Activated CD4-positive, alpha-beta T cell treated with anti-CD3 and anti-CD28 coated beads for 36 hours (primary cell): ENCODE measurements at regions not wholly inside any gene's neighbourhood (a gene's known extent, or its start where the extent isn't known, plus 50 kb on each side); places are given as distances from the start of the nearest gene placed in this dataset.
"Not testable (repeated sequence)": the region's sequence is repeated elsewhere in the genome, so short reads cannot be mapped to it uniquely, and the experiment has no call there.

Experiments used
- ATAC-seq: fragments of 200-7000 bp; cut with Tn5 transposase; one replicate; pipeline ENCODE4 v1.10.0; 2021; ENCODE audit warnings: mild to moderate bottlenecking, moderate library complexity
- CTCF ChIA-PET: fragments of 350-600 bp; sonication (Branson Sonifier 250); formaldehyde crosslinking; loops from one replicate; lab custom pipeline; 2021; ENCODE audit warnings: antibody characterized with exemption; lab: Charles Lee
- POLR2A ChIA-PET: fragments of 350-600 bp; sonication (Branson Sonifier 250); formaldehyde crosslinking; loops from one replicate; lab custom pipeline; 2021; ENCODE audit warnings: antibody characterized with exemption, inconsistent platforms; lab: Charles Lee
- DNase-seq: peaks from one replicate; pipeline ENCODE4 v3.0.0-alpha.2; 2020
- H3K27ac Mint-ChIP-seq: one replicate; pipeline ENCODE4 v1.8.0; 2021; ENCODE audit warnings: mixed read lengths
- H3K27me3 Mint-ChIP-seq: one replicate; pipeline ENCODE4 v1.8.0; 2021; ENCODE audit warnings: mixed read lengths
- H3K36me3 Mint-ChIP-seq: one replicate; pipeline ENCODE4 v1.8.0; 2021; ENCODE audit warnings: low read depth, mixed read lengths
- H3K4me1 Mint-ChIP-seq: one replicate; pipeline ENCODE4 v1.8.0; 2021; ENCODE audit warnings: mixed read lengths
- H3K4me3 Mint-ChIP-seq: one replicate; pipeline ENCODE4 v1.8.0; 2021; ENCODE audit warnings: mild to moderate bottlenecking, moderate library complexity, mixed read lengths
- H3K9me3 Mint-ChIP-seq: one replicate; pipeline ENCODE4 v1.8.0; 2021; ENCODE audit warnings: low read depth, mixed read lengths
- intact Hi-C, 2 experiments: fragments of 100-400 bp; cut with DNase I in 1 of 2; cut with micrococcal nuclease in 1 of 2; formaldehyde crosslinking; loops; one replicate each; pipeline versions ENCODE4 v1.14.2 to v1.15.1; 2022 to 2024; cut with DNase I, micrococcal nuclease

DNA sequence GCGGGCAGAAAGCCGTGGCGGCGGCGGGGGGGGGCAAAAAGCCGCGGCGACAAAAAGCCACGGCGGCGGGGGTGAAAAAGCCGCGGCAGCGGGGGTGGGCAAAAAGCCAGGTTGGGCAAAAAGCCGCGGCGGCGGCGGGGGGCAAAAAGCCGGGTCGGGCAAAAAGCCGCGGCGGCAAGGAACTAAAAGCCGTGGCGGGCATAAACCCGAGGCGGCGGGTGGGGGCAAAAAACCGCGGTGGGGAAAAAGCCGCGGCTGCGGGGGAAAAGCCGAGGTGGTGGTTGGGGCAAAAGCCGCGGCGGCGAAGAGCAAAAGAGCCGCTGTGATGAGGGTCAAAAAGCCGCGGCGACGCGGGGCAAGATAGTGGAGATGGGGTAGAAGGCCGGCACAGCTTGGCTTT, 1834.2 kb downstream of the FOXD4L5 start:
- ATAC-seq, H3K9me3 Mint-ChIP-seq, intact Hi-C loops, H3K27ac Mint-ChIP-seq, H3K36me3 Mint-ChIP-seq, POLR2A ChIA-PET, H3K27me3 Mint-ChIP-seq, H3K4me1 Mint-ChIP-seq, CTCF ChIA-PET, H3K4me3 Mint-ChIP-seq: not testable (repeated sequence)
- DNase-seq, result peak; percentile 4

DNA sequence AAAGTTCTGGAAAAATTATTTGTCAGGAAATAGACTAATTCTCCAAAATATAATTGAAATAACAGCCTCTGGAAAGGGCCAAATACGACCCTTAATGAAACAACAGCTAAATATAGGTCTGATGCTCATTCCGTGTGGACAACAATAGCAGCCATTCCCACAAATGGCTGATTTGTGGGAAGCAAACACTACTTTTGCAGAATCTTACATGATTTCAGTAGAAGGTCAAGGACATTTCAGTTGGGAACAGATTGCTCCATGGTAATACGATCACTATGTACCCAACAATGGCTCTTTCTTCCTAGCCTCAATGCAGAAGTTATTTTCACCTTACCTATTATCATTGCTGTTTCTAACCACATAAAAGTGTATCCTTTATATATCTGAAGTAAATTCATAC, 1859.9 kb downstream of the FOXD4L5 start:
- H3K36me3 Mint-ChIP-seq, H3K27me3 Mint-ChIP-seq, H3K4me1 Mint-ChIP-seq: not testable (repeated sequence)

DNA sequence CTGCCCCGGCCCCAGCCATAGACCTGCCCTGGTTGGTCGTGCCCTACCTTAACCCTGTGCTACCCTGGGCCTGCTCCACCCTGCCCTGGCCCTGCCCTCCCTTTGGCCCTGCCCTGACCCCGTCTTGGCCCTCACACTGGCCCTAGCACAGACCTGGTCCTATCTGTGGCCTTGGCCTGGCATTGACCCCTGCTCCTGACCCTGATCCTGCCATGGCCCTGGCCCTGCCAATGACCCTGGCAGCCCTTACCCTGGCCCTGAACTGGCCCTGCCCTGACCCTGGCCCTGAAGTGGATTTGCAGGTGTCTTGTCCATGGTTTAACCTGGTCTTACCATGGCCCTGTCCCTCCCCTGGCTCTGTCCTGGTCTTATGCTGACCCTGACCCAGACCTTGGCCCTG, 1894.1 kb downstream of the FOXD4L5 start:
- H3K27me3 Mint-ChIP-seq, DNase-seq, H3K9me3 Mint-ChIP-seq, H3K4me1 Mint-ChIP-seq, intact Hi-C loops, H3K36me3 Mint-ChIP-seq, H3K4me3 Mint-ChIP-seq, H3K27ac Mint-ChIP-seq, CTCF ChIA-PET, ATAC-seq, POLR2A ChIA-PET: not testable (repeated sequence)

More for the DNA sequence above, 1859.9 kb downstream of the FOXD4L5 start:
- H3K4me3 Mint-ChIP-seq, ATAC-seq, CTCF ChIA-PET, POLR2A ChIA-PET, intact Hi-C loops, DNase-seq, H3K27ac Mint-ChIP-seq, H3K9me3 Mint-ChIP-seq: not testable (repeated sequence)

DNA sequence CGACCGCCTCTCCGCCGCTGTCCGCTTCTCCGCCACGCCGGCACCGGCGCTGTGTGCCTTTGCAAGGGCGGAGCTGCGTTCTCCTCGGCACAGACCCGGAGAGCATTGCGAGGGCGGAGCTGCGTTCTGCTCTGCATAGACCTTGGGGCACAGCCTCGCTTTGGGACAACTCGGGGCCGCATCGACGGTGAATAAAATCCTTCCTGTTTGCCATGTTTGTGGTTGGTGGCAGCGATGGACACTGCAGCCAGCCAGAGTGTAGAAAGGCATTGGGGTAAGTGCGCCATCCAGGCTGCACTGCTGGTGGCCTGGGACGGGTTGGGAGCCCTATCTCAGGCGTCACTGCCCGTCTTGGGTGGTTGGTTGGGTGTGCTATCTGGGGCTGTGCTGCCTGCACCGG, 1899.5 kb downstream of the FOXD4L5 start:
- H3K4me3 Mint-ChIP-seq, H3K9me3 Mint-ChIP-seq, H3K36me3 Mint-ChIP-seq, ATAC-seq, POLR2A ChIA-PET, H3K4me1 Mint-ChIP-seq, intact Hi-C loops, CTCF ChIA-PET, H3K27me3 Mint-ChIP-seq, DNase-seq, H3K27ac Mint-ChIP-seq: not testable (repeated sequence)

DNA sequence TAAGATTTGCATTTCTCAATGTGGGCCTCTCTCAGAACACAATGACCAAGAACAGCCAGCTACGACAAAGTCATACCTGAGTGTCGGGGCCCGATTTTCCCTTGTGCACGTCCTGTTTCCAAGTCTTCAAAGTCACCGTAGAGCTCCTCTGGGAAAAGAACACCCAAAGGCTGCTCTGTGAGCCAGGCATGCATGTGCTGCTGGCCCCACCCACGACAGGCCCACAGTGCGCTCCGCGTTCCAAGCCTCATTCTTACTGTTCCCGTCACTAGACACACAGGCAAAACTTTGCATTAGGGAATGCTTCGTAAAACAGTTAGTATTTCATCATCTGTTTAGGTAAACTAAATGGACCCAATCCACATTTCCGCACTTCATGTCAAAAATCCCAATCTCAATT, 1905.1 kb downstream of the FOXD4L5 start:
- intact Hi-C loops, H3K27ac Mint-ChIP-seq, POLR2A ChIA-PET, H3K4me1 Mint-ChIP-seq, DNase-seq, ATAC-seq, H3K36me3 Mint-ChIP-seq, H3K27me3 Mint-ChIP-seq, H3K4me3 Mint-ChIP-seq, CTCF ChIA-PET, H3K9me3 Mint-ChIP-seq: not testable (repeated sequence)

DNA sequence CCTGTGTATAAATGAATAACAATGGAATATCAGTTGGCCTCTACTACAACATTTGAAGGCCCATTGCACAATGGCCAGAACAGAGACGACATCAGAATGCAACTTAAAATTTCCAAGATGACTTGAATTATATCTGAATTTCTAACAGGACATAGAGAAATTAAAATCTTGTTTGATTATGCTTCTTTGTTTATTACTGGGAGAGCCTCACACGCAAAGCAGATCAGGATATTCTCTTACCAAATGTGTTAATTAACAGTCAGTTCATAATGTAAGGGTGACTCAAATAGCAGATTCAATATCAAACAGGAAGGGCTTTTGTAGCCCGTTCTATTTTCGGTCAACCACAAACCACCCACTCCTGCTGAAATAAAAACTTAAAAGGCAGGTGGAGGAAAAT, 1930.8 kb downstream of the FOXD4L5 start:
- ATAC-seq, H3K4me1 Mint-ChIP-seq, H3K4me3 Mint-ChIP-seq, CTCF ChIA-PET, H3K27me3 Mint-ChIP-seq, H3K27ac Mint-ChIP-seq, DNase-seq, H3K36me3 Mint-ChIP-seq, H3K9me3 Mint-ChIP-seq, intact Hi-C loops, POLR2A ChIA-PET: not testable (repeated sequence)

DNA sequence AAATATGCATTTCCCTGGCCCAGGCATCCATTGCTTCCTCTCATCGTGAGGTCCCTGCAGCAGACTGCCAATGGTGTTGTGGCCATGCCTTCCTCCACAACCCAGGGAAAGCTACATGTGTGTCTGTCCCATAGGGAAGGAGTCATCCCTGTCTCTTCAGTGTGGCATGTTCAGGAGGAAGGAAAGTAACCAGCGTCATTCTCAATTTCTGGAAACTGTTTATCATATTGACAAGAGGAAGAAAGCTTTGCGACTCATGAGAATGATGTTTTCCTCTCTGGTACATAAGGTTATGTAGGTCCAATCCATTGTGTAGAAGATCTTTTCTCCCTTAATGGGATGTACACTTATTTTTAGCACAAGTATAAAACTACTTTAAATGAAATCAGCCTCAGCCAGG, 1937.7 kb downstream of the FOXD4L5 start:
- peak overlapping the region; percentile 58 for H3K27ac Mint-ChIP-seq
- intact Hi-C loops, H3K4me3 Mint-ChIP-seq: not testable (repeated sequence)

DNA sequence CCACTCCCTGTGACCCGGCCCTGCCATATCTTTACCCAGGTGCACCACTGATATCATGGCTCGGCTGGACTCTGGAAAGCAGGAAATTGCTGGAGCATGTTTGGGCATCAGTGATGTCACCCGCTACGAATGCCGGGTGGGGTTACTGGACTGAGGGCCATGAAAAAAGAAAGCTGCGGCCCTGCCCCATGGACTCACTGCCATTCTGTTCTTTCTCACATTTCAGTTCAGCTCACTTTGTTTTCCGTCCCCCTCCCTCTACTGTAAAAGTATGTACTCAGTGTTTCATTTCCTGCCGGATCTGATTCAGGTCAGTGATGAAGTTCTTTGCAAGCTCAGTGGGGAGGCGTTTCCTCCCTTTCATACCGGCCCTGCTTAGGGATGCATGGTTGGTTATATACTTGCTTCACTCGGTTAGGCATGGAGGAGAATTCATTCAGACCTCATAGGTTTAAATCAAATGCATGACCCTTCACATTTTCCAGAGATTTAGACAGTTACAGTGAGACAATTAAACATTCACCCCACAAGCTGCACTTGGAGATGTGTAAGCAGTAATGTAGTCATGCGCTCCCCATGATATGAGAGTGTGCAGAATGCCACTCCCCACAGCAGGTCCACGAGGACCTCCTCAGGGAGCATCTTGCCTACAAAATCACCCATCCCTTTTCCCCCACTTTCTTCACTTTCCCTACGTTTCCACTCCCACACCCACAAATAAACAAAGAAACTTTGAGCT, 1938.5 kb downstream of the FOXD4L5 start:
- H3K9me3 Mint-ChIP-seq, H3K36me3 Mint-ChIP-seq, ATAC-seq, H3K27me3 Mint-ChIP-seq, CTCF ChIA-PET, H3K4me1 Mint-ChIP-seq, POLR2A ChIA-PET, intact Hi-C loops: not testable (repeated sequence)
- peak overlapping the region; percentile 33 for H3K4me3 Mint-ChIP-seq
- peak overlapping the region; percentile 89 for H3K27ac Mint-ChIP-seq
- peak; percentile 47 for DNase-seq

More for the DNA sequence above, 1937.7 kb downstream of the FOXD4L5 start:
- H3K4me1 Mint-ChIP-seq, CTCF ChIA-PET, H3K36me3 Mint-ChIP-seq, POLR2A ChIA-PET, DNase-seq, H3K9me3 Mint-ChIP-seq, ATAC-seq, H3K27me3 Mint-ChIP-seq: not testable (repeated sequence)

DNA sequence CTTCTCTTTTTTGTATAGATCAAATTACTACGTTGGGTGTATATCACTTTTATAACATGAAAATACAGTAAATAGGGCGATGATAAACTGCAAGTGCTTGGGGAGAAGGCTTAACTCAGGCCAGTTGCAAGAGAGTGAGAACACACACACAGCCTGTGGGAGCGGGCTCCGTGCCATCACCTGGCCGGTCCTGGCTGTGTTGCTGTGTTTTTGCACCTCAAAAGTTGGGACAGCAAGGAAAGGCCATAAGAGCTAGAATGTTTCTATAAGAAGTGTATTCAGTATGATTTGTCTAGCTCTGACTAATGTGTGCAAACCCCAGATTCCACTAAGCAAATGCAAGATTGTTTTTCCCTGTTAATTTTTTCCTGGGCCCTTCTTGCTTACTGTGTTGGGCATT, 1940.6 kb downstream of the FOXD4L5 start:
- POLR2A ChIA-PET, H3K27me3 Mint-ChIP-seq, H3K4me3 Mint-ChIP-seq, H3K36me3 Mint-ChIP-seq, H3K4me1 Mint-ChIP-seq, H3K27ac Mint-ChIP-seq, H3K9me3 Mint-ChIP-seq, ATAC-seq, DNase-seq, intact Hi-C loops, CTCF ChIA-PET: not testable (repeated sequence)

DNA sequence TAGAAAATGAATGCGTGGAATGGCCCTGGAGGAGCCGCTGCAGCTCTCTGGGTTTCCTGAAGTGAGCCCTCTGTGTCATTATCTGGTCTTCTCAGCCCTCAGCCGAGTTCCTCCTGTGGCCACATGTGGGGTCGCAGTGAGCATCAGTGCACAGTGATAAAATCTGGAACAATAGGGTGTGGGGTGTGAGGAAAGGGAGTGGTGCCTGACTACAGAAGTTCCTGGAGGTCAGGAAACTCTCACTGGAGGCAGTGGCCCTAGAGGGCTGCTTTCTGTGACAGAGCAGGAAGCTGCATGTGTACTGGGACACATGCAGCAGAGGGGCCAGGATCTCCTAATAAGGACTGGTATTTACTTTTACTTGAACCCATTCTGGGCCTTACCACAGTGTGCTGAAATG, 1942.5 kb downstream of the FOXD4L5 start:
- DNase-seq, H3K27me3 Mint-ChIP-seq, POLR2A ChIA-PET, H3K27ac Mint-ChIP-seq, H3K36me3 Mint-ChIP-seq, H3K4me3 Mint-ChIP-seq, ATAC-seq, CTCF ChIA-PET, H3K9me3 Mint-ChIP-seq, intact Hi-C loops: not testable (repeated sequence)
- peaks cover 20% of the 10 kb centered on the region for H3K4me1 Mint-ChIP-seq

DNA sequence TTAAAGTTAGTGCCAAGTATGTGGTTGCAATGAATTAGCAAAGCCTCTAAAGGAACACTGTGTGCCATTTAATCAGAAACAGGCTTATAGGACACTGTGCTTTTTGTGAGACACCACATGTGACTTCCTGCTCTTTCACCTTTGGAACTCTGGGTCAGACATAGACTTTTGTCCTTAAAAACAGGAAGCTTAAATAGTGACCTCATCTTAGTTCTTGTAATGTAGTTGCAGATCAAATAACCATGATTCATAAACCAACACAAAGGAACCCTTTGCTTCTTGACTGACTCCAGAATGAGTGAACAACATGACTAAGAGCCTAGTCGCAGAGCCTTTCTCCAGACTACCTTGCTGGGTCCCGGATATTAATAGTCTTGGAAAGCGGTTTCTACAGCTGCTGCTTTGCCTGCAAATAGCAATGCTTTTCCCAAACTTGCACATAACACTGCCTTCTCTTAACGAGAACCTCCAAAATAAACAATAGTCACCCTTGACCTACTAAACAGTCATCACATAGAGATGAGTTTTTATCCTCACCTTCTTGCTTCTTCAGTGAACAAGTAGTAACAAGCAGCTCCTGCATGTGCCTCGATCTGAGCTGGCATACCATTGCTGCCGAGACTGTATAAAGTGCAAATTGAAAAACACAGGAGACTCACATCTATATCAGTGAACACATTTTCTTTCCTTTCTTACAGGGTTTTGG, 1947.0 kb downstream of the FOXD4L5 start:
- POLR2A ChIA-PET, H3K9me3 Mint-ChIP-seq: not testable (repeated sequence)

DNA sequence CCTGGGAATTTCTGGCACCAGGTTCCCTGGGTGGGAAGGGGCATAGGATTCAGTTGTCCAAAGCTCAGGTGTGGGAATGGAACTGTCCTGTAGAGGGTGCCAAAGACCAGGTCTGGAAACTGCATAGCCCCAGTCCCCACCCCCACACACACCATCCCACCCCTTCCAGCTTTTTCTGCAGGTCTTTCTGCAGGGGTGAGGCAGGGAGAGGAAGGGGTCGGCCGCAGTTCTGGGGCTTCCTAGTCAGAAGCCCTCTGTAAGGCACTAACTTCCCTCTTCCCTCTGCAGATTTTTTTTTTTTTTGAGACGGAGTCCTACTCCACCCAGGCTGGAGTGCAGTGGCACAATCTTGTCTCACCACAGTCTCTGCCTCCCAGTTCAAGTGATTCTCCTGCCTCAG, 1949.7 kb downstream of the FOXD4L5 start:
- intact Hi-C loops, H3K4me1 Mint-ChIP-seq, ATAC-seq, CTCF ChIA-PET, POLR2A ChIA-PET, H3K27me3 Mint-ChIP-seq, H3K27ac Mint-ChIP-seq, H3K4me3 Mint-ChIP-seq, DNase-seq, H3K9me3 Mint-ChIP-seq, H3K36me3 Mint-ChIP-seq: not testable (repeated sequence)

More for the DNA sequence above, 1947.0 kb downstream of the FOXD4L5 start:
- DNase-seq, result peak; percentile 44
- H3K36me3 Mint-ChIP-seq, intact Hi-C loops, CTCF ChIA-PET, H3K27me3 Mint-ChIP-seq, H3K4me3 Mint-ChIP-seq, ATAC-seq: not testable (repeated sequence)
- Mint-ChIP-seq H3K27ac (peak overlapping the region; percentile 49), H3K4me1 (peaks cover 11% of the 10 kb centered on the region)
